ENCODE measurements at regions not wholly inside any gene's neighbourhood (a gene's known extent, or its start where the extent isn't known, plus 50 kb on each side); places are given as distances from the start of the nearest gene placed in this dataset.

- TF ChIP-seq EZH2 (IDR thresholded peaks at IDR 0.05; ENCODE audit: borderline replicate concordance, low read length) (no peak), CTCF (conservative IDR thresholded peaks at IDR 0.05 in 1 of 2, IDR thresholded peaks at IDR 0.05 in 1 of 2; ENCODE audit: extremely low read depth in 1 of 2, insufficient read depth in 1 of 2, low read depth in 1 of 2, low read length in 2 of 2) (peak in 1 of 2 donors; percentile 1)
These were observed 73.5 kb upstream of the GJB6 start for GRCh38 chr13:20305587-20305986.
